Trophoblast cell (in vitro differentiated cells and primary cell): ENCODE measurements at regions not wholly inside any gene's neighbourhood (a gene's known extent, or its start where the extent isn't known, plus 50 kb on each side); places are given as distances from the start of the nearest gene placed in this dataset.
A peak's percentile ranks its signal among the peaks of the same experiment; 100 is the strongest.

Source experiments
- DNase-seq, 2 donors: peaks; one replicate each; pipeline ENCODE4 v3.0.0-alpha.2; 2016
- H2AFZ ChIP-seq: 2 replicates; pipeline ENCODE4 v1.6.1; 2013; ENCODE audit warnings: low read length, moderate library complexity, mild to moderate bottlenecking; ENCODE audit not compliant: insufficient read depth, poor library complexity
- H2AK5ac ChIP-seq: 2 replicates; pipeline ENCODE4 v1.6.1; 2013; ENCODE audit warnings: mild to moderate bottlenecking, low read length
- H2BK120ac ChIP-seq: 2 replicates; pipeline ENCODE4 v1.6.1; 2013; ENCODE audit warnings: low read length, mild to moderate bottlenecking, moderate library complexity; ENCODE audit not compliant: insufficient read depth, poor library complexity
- H2BK12ac ChIP-seq: 2 replicates; pipeline ENCODE4 v1.6.1; 2013; ENCODE audit warnings: mild to moderate bottlenecking, low read length, moderate library complexity
- H2BK5ac ChIP-seq: 2 replicates; pipeline ENCODE4 v1.6.1; 2013; ENCODE audit warnings: low read length, low read depth, moderate library complexity, mild to moderate bottlenecking; ENCODE audit not compliant: poor library complexity
- H3K14ac ChIP-seq: 2 replicates; pipeline ENCODE4 v1.6.1; 2013; ENCODE audit warnings: mild to moderate bottlenecking, low read length
- H3K18ac ChIP-seq: 2 replicates; pipeline ENCODE4 v1.6.1; 2013; ENCODE audit warnings: mild to moderate bottlenecking, low read length
- H3K23ac ChIP-seq: 2 replicates; pipeline ENCODE4 v1.6.1; 2013; ENCODE audit warnings: low read length
- H3K27ac ChIP-seq: 2 replicates; pipeline ENCODE4 v1.5.1; 2013; ENCODE audit warnings: low read depth, mild to moderate bottlenecking, inconsistent platforms, low read length, moderate library complexity
- H3K27me3 ChIP-seq: 2 replicates; pipeline ENCODE4 v1.6.1; 2013; ENCODE audit warnings: inconsistent platforms, mild to moderate bottlenecking, low read length, moderate library complexity; ENCODE audit not compliant: insufficient read depth
- H3K36me3 ChIP-seq, 2 experiments: 1 replicate in 1 of 2; 2 replicates in 1 of 2; pipeline ENCODE4 v1.6.1; 2013; ENCODE audit warnings: low read length in 2 of 2, mild to moderate bottlenecking in 2 of 2, moderate library complexity in 1 of 2; ENCODE audit not compliant: insufficient read depth in 2 of 2, control insufficient read depth in 1 of 2
- H3K4ac ChIP-seq: 2 replicates; pipeline ENCODE4 v1.6.1; 2013; ENCODE audit warnings: low read depth, mild to moderate bottlenecking, low read length, moderate library complexity
- H3K4me1 ChIP-seq, 2 experiments: 1 replicate in 1 of 2; 2 replicates in 1 of 2; pipeline ENCODE4 v1.6.1; 2013; ENCODE audit warnings: low read length in 2 of 2, mild to moderate bottlenecking in 2 of 2, moderate library complexity in 1 of 2; ENCODE audit not compliant: insufficient read depth in 2 of 2, control insufficient read depth in 1 of 2
- H3K4me2 ChIP-seq: 2 replicates; pipeline ENCODE4 v1.6.1; 2013; ENCODE audit warnings: inconsistent platforms, mild to moderate bottlenecking, low read length, moderate library complexity
- H3K4me3 ChIP-seq: 2 replicates; pipeline ENCODE4 v1.5.1; 2013; ENCODE audit warnings: mild to moderate bottlenecking, low read depth, low read length, inconsistent platforms
- H3K79me1 ChIP-seq: one replicate; pipeline ENCODE4 v1.6.1; 2013; ENCODE audit warnings: low read length
- H3K79me2 ChIP-seq: 2 replicates; pipeline ENCODE4 v1.6.1; 2013; ENCODE audit warnings: low read length, mild to moderate bottlenecking; ENCODE audit not compliant: control insufficient read depth, insufficient read depth, poor library complexity
- H3K9ac ChIP-seq: 2 replicates; pipeline ENCODE4 v1.6.1; 2013; ENCODE audit warnings: mild to moderate bottlenecking, low read length
- H3K9me3 ChIP-seq: 2 replicates; pipeline ENCODE4 v1.6.1; 2013; ENCODE audit warnings: low read depth, mild to moderate bottlenecking, control low read depth, inconsistent platforms, low read length; ENCODE audit not compliant: insufficient read depth
- H4K12ac ChIP-seq: 2 replicates; pipeline ENCODE4 v1.6.1; 2013; ENCODE audit warnings: low read depth, mild to moderate bottlenecking, low read length, moderate library complexity
- H4K8ac ChIP-seq: 2 replicates; pipeline ENCODE4 v1.6.1; 2013; ENCODE audit warnings: low read depth, mild to moderate bottlenecking, low read length, moderate library complexity
- H4K91ac ChIP-seq: one replicate; pipeline ENCODE4 v1.6.1; 2013; ENCODE audit warnings: low read depth, mild to moderate bottlenecking, low read length, moderate library complexity
- WGBS: extraction: QIAGEN DNeasy Blood & Tissue Kit; methylation state at CpG from one replicate; pipeline ENCODE4 v1.1.7; 2013; ENCODE audit warnings: missing lambda C conversion rate; ENCODE audit not compliant: insufficient read length, insufficient coverage; ENCODE audit errors: extremely low coverage; 5-methylcytosine and 5-hydroxymethylcytosine counted together

GRCh38 chr16:52123061-52123839 is 423.7 kb downstream of the TOX3 start:
- H3K79me1 ChIP-seq: no peaks in the 10 kb centered on the region
- H3K9me3 ChIP-seq: peaks cover 5% of the 10 kb centered on the region
- H3K27ac ChIP-seq: no peak overlapping the region
- H2AK5ac ChIP-seq: no peak overlapping the region
- H3K36me3 ChIP-seq: no peaks in the 10 kb centered on the region
- no peak overlapping the region for H2BK5ac ChIP-seq
- peak in 1 of 2 donors; percentile 79 for DNase-seq
- no peak overlapping the region for H2BK12ac ChIP-seq
- no peaks in the 10 kb centered on the region for H3K27me3 ChIP-seq
- H3K4me1 ChIP-seq: no peaks in the 10 kb centered on the region
- H3K14ac ChIP-seq: no peak overlapping the region
- no peak overlapping the region for H3K4me3 ChIP-seq
- H3K18ac ChIP-seq: no peak overlapping the region
- H4K8ac ChIP-seq: no peak overlapping the region
- H2AFZ ChIP-seq: no peak overlapping the region
- H3K4ac ChIP-seq: no peak overlapping the region
- H4K12ac ChIP-seq: no peak overlapping the region
- H3K9ac ChIP-seq: no peak overlapping the region
- no peak overlapping the region for H2BK120ac ChIP-seq
- no CpG with 5 or more reads among the region's 2 CpGs for WGBS
- no peak overlapping the region for H3K4me2 ChIP-seq
- H3K23ac ChIP-seq: no peak overlapping the region
- no peaks in the 10 kb centered on the region for H3K79me2 ChIP-seq
- no peak overlapping the region for H4K91ac ChIP-seq

GRCh38 chr16:52117171-52117570 is 429.8 kb downstream of the TOX3 start:
- Histone ChIP-seq H4K12ac (no peak overlapping the region), H3K18ac (no peak overlapping the region), H2AK5ac (no peak overlapping the region), H3K79me2 (no peaks in the 10 kb centered on the region), H3K36me3 (no peaks in the 10 kb centered on the region), H2BK120ac (no peak overlapping the region), H3K27ac (no peak overlapping the region), H3K4me1 (no peaks in the 10 kb centered on the region), H3K4ac (no peak overlapping the region), H3K9ac (no peak overlapping the region), H3K23ac (no peak overlapping the region), H3K4me2 (no peak overlapping the region), H2AFZ (no peak overlapping the region), H3K27me3 (no peaks in the 10 kb centered on the region), H2BK12ac (no peak overlapping the region), H3K9me3 (peaks cover 5% of the 10 kb centered on the region), H4K91ac (no peak overlapping the region), H4K8ac (no peak overlapping the region), H2BK5ac (no peak overlapping the region), H3K79me1 (no peaks in the 10 kb centered on the region), H3K4me3 (no peak overlapping the region), H3K14ac (no peak overlapping the region)
- DNase-seq: no peak
- WGBS: no CpG with 5 or more reads among the region's 2 CpGs

DNA sequence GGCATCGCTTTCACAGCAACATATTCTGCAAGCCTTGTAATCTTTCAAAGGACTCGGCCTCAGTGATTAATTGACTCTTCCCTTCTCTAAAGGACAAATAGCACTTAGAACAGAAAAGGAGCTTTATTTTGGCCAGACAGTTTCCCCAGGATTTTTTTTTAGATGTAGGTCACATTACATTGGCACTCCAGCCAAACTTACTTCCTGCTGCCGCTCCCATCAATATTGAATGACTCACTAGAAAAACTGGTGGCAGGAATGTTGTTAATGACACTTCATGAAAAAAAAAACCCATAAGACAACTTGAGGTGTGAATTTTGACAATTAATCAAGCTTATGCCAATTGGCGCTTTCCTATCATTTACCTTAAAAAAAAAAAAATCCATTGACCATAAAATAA is 432.6 kb downstream of the TOX3 start:
- peaks cover 5% of the 10 kb centered on the region for H3K9me3 ChIP-seq
- H3K4me2 ChIP-seq: no peak overlapping the region
- no peaks in the 10 kb centered on the region for H3K79me2 ChIP-seq
- H3K4ac ChIP-seq: no peak overlapping the region
- H3K9ac ChIP-seq: no peak overlapping the region
- WGBS: no CpG with 5 or more reads among the region's 4 CpGs
- H3K23ac ChIP-seq: no peak overlapping the region
- H4K91ac ChIP-seq: no peak overlapping the region
- no peak overlapping the region for H2BK5ac ChIP-seq
- H3K4me1 ChIP-seq: no peaks in the 10 kb centered on the region
- no peak overlapping the region for H3K14ac ChIP-seq
- no peak overlapping the region for H3K4me3 ChIP-seq
- no peak overlapping the region for H3K18ac ChIP-seq
- no peak overlapping the region for H2AFZ ChIP-seq
- no peak overlapping the region for H2BK12ac ChIP-seq
- no peak overlapping the region for H4K8ac ChIP-seq
- no peak overlapping the region for H3K27ac ChIP-seq
- H3K36me3 ChIP-seq: no peaks in the 10 kb centered on the region
- DNase-seq: peak in 1 of 2 donors; percentile 28
- H3K79me1 ChIP-seq: no peaks in the 10 kb centered on the region
- no peaks in the 10 kb centered on the region for H3K27me3 ChIP-seq
- no peak overlapping the region for H2BK120ac ChIP-seq
- no peak overlapping the region for H2AK5ac ChIP-seq
- no peak overlapping the region for H4K12ac ChIP-seq

DNA sequence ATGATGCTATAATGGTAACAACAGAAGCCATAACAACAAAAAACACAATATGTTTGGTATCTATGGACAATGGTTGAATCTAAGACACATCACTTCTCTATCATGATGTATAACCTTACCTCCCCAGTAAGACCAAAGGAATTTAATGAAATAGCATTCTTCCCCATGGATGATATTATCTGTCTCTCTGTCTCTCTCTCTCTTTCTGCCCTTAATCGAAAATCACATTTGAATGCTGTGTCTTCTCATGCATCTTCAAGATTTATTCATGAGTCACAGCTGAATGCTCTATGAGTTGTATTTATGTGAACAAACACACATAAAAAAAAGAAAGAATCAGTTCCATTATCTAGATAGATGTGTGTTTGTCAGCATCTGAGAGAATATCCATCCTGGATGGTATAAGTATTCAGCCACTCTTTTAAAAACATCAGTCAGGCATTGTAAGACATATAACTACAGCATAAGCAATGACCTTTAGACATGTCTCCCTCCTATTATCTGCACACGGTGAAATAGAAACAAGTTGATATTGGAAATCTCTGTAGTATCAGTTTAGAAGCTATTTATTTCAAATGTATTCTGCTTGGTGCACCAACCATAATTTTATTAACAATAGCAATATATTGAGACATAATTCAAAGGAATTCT is 433.3 kb downstream of the TOX3 start:
- Histone ChIP-seq H3K14ac (no peak overlapping the region), H3K79me1 (no peaks in the 10 kb centered on the region), H4K12ac (no peak overlapping the region), H4K8ac (no peak overlapping the region), H3K27me3 (no peaks in the 10 kb centered on the region), H3K9me3 (peaks cover 2% of the 10 kb centered on the region), H2BK12ac (no peak overlapping the region), H3K9ac (no peak overlapping the region), H3K4me3 (no peak overlapping the region), H2BK5ac (no peak overlapping the region), H3K36me3 (no peaks in the 10 kb centered on the region), H2AK5ac (no peak overlapping the region), H3K79me2 (no peaks in the 10 kb centered on the region), H2BK120ac (no peak overlapping the region), H3K4me1 (no peaks in the 10 kb centered on the region), H3K27ac (no peak overlapping the region), H3K4ac (no peak overlapping the region), H4K91ac (no peak overlapping the region), H2AFZ (no peak overlapping the region), H3K4me2 (no peak overlapping the region), H3K23ac (no peak overlapping the region), H3K18ac (no peak overlapping the region)
- DNase-seq: no peak
- WGBS: no CpG with 5 or more reads among the region's 2 CpGs
